Breast epithelium (tissue), 3 donors: ENCODE measurements at regions not wholly inside any gene's neighbourhood (a gene's known extent, or its start where the extent isn't known, plus 50 kb on each side); places are given as distances from the start of the nearest gene placed in this dataset.

Experiments used
- CTCF ChIP-seq, 3 donors: fragments of 450-650 bp; IDR thresholded peaks; one replicate each; pipeline ENCODE4 v1.5.1; 2016 to 2017; ENCODE audit warnings: antibody characterized with exemption in 3 of 3, mild to moderate bottlenecking in 3 of 3, moderate library complexity in 3 of 3
- POLR2A ChIP-seq: fragments of 450-650 bp; IDR thresholded peaks from one replicate; pipeline ENCODE4 v1.6.1; 2016; ENCODE audit warnings: antibody characterized with exemption, mild to moderate bottlenecking, moderate library complexity

GRCh38 chr18:4672162-4672561, 217.1 kb upstream of the DLGAP1 start:
- no peak for TF ChIP-seq CTCF (IDR thresholded peaks at IDR 0.05)
- TF ChIP-seq POLR2A = no peak
